HG03565 (cell line): ENCODE measurements at regions not wholly inside any gene's neighbourhood (a gene's known extent, or its start where the extent isn't known, plus 50 kb on each side); places are given as distances from the start of the nearest gene placed in this dataset.

ENCODE experiments used
- ATAC-seq: cut with Tn5 transposase; IDR thresholded peaks from one replicate; pipeline ENCODE4 v1.9.1; 2021; ENCODE audit warnings: mild to moderate bottlenecking, moderate library complexity; ENCODE audit not compliant: unreplicated experiment

DNA sequence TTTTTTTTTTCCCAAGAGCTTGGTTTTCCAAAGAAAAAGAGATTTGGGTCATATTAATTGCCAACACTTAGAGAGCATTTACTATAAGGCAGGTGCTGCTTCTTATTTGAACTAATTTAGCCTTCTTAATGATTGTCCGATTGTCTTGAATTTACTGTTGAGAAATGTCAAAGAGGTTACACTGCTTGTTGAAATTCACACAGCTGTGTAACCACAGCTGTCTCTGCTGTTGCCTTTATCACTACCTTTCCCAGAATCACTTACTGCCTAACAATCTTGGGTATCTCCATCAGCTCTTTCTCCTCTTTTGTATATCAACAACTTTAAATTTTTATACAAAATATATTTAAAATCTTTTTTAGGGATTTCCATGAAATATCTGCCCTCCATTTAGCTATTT is 115.6 kb downstream of the UCHL5 start:
- ATAC-seq, result no peak

DNA sequence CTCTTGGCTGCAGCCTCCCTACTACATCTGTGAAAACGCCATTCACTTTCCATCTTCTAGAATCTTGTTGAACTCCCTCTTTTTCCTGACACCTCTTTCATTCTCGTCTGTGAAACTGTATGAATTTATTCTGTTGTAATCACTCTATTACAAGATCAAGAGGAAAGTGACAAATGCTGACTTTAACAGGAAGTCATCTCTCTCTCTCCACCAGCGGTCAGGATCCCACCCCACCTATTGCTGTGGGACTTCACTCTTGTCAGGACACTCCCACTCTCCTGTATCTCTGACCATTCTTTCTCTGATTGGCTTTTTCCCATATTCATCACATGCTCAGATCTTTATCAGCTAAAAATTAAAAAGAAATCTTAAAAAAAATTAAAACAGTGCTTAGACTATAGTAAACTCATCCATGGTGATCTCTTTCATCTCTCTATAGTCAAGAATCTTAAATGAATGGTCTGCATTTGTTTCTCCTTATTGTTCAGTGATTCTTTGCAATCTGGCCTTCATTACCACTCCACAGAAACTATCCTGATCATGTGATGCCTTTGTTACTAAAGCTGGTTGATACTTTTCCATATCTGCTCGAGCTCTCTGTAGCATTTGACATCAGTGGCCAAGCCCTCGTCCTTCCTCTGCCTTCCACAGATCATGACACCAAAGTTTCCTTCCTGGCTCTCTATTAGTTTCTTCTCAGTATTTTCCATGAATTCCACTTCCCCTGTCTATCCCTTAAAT is 113.6 kb downstream of the UCHL5 start:
- ATAC-seq, result no peak

DNA sequence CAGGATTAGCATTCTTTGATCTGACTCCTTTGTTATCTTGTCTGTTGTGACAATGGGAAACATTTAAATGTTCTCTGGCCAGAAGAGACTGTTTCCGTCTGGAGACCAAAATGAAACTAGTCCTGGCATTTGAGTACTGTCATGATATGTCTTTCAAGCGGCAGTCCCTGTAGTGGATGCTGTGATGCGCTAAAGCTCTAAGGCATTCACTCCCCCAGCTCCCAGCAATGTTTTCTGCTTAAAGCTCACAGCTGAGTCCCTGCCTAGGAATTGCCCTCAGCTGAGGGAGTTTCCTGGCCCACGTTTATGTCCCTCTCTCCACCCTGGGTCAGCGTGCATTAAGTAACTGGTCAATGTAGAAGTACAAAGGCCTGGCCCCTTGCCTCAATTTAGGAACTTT is 109.4 kb downstream of the UCHL5 start:
- ATAC-seq, result no peak

DNA sequence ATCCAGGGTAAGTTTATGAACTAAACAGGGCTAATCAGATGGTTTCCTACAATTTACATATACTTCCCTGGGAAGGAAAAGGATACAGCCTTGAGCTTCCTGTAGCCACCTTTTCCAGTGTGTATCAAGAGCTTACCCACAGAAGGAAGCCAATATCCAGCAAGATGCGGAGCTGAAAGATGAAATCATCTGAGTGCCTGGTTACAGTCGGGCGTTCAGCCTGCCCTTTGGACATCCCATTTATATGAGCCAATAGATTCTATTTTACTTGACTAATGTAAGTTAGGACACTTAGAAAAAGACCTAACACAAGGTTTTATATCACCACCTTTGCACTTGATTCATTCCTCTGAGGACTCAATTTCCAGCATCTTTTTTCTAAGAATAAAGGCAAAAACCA is 108.2 kb downstream of the UCHL5 start:
- no peak for ATAC-seq

DNA sequence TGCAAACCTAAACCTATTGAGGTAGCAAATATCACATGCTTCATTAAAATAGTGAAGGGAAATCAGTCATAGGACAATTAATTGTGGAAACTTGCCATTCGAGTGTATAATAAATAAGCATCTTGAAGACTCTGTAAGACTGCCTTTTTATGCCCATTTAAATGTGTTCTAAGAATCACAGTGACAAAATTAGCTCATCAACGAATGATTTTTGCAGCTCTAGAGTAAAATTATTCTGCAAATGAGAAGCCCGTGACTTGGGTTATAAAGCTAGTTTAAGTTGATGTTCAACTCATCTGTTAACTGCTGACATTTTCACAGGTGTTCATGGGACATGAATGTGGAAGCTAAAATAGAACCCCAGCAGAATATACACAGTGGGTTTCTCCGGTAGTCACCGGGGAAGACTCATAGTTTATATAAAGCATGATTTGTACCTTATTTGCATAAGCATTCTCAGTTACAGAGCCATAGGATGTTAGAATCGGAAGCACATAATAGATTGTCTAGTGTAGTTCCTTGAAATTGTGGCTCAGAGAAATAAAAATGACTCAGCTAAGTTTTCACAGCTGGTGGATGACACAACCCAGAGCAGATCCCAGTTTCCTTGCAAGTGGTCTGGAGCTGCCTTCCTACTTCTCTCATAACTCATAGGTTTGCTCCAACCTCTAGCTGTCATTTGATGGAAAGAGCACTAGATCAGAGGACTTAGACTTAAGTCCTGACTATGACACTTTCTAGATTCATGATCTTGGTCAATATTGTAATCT is 107.3 kb downstream of the UCHL5 start:
- peak; percentile 96 for ATAC-seq

DNA sequence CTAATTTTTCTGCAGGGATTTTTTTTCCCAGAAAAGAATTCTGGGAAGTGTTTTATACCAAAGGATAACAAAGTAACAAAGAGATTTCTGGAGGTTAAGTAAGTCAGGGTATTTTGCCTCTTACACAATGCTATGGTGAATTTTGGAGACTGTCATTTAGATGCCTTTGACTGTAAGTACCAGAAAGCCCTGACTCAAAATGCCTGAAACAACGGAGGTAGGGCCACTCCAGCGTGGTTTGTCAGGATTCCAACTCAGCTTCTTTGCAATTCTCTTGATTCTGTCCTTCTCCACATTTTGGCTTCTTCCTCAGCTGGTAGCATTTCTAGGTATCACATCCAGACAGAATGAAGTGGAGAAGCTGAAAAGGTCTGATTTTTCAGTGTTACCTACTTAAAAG is 106.5 kb downstream of the UCHL5 start:
- no peak for ATAC-seq

DNA sequence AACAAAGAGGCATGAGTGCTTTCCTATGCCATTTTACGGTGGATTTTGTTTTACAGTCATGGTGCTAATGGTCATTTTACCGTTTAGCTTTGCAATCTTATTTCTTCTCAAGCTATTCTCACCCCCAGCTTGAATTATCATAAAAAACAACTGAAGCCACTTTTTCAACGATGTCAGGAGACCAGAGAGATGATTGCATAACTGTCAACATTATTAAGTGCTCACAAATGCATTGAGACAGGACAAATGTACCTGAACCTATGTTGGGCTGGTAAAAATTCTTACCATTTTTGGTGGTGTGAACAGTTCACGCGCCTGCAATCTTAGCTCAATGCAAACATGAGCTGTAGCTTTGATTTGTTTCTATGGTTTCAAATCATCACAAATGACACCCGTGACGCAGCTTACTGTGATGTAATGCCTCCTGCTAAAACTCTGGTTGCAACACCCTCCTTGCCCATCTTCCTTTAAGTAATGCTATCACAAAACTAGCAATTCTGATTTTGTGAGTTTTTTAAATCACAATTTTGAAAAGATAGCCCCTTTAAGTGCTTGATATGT is 104.4 kb downstream of the UCHL5 start:
- ATAC-seq, result no peak

DNA sequence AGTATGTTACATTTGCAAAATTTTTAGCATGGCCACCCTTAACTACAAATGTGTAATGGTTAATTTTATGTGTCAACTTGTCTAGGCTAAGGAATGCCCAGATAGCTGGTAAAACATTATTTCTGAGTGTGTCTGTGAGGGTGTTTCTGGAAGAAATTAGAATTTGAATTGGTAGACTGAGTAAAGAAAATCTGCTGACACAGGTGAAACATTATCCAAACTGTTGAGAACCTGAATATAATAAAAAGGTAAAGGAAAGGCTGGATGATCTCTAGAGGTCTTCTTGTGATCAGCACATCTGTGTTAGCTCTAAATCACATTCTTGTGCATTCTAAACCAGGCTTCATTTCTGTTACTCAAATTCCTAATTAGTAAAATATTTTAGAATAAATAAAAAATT is 100.8 kb downstream of the UCHL5 start:
- no peak for ATAC-seq

DNA sequence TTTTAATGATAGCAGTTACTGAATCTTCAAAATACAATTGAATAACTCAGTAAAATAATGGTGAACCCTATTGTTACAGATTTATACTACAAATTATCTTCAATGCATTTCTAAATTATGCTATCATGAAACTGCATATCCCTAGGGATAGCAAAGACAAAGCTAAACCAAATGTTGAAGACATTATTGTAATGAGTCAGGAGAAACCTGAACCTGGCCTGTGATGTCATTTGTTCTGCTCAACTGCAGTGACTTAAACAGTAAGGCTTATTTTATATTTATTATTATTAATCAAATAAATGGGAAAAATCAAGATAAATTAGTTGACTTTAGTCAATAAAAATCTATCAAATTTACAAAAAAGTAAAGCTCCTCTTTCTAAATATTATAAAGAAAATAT is 100.3 kb downstream of the UCHL5 start:
- ATAC-seq, result no peak

DNA sequence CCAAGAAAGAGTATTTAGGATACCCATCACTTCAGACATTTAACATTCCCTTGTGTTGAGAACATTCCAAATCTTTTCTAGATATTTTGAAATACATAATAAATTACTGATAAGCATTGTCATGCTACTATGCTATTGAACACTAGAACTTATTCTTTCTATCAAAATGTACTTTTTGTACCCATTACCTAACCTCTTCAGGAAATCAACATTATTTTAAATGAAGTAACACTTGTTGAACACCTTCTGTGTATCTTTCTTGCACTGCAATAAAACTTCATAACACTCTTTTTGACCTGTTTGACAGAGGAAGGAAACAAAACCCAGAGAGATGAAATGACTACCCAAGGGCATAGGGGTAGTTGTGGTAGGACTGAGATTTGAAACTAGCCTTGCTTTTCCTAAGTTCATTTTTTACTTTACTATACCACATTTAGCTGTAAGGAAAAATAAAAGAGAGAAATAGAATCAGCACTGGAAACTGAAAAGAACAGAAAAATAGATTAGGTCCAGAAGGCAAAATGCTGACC is 99.4 kb downstream of the UCHL5 start:
- peak; percentile 57 for ATAC-seq
